PFSK-1 (cell line): ENCODE measurements at regions not wholly inside any gene's neighbourhood (a gene's known extent, or its start where the extent isn't known, plus 50 kb on each side); places are given as distances from the start of the nearest gene placed in this dataset.

Experiments used
- POLR2AphosphoS5 ChIP-seq: IDR thresholded peaks from 2 replicates; pipeline ENCODE4 v1.6.1; 2012; ENCODE audit warnings: low read depth, mild to moderate bottlenecking, control low read depth, low read length, moderate library complexity
- SIN3A ChIP-seq: IDR thresholded peaks from 2 replicates; pipeline ENCODE4 v1.6.1; 2012; ENCODE audit warnings: mild to moderate bottlenecking, low read length, moderate library complexity, borderline replicate concordance; ENCODE audit not compliant: insufficient read depth
- TAF1 ChIP-seq: IDR thresholded peaks from 2 replicates; pipeline ENCODE4 v1.6.1; 2012; ENCODE audit warnings: low read length, control low read depth, borderline replicate concordance; ENCODE audit not compliant: insufficient read depth

DNA sequence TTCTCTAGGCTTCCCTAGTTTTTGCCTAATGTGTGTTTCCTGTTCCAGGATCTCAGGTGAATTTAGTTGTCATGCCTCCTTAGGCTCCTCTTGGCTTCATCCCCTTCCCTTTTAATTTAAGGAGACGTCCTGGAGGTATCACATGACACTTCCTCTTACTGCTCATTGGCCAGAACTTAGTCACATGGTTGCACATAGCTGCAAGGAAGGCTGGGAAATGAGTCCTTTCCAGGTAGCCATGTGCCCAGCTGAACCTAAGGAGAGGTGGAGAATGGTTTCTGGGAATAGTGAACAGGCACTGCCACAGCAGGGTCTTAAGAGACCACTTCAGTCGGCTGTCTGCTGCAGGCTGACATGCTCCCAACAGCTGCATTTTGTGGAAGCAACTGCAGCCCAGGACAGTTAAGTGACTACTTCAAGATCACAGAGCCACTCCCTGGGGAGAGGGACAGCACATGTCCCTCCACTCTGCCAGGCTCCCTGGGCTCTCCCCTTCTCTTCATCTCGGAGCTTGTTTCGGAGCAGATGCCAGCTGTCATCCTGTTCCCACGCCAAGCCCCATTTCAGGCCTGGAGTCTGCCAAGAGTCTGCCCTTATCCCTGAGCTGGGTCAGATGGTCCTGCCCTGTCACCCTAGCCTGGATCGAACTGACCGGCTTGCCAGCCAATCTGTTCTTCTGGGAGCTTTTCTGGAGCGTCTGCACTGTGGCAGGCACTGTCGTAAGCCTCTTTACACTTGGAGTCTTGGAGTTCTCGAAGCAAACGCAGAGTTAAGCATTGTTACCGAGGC, 81.4 kb upstream of the FOXF1 start:
- no peak for TF ChIP-seq SIN3A
- TF ChIP-seq TAF1: no peak
- TF ChIP-seq POLR2AphosphoS5: no peak
